GM19438 (cell line): ENCODE measurements at regions not wholly inside any gene's neighbourhood (a gene's known extent, or its start where the extent isn't known, plus 50 kb on each side); places are given as distances from the start of the nearest gene placed in this dataset.

Source experiments
- ATAC-seq: cut with Tn5 transposase; IDR thresholded peaks from one replicate; pipeline ENCODE4 v1.9.1; 2021; ENCODE audit warnings: low read depth; ENCODE audit not compliant: unreplicated experiment

DNA sequence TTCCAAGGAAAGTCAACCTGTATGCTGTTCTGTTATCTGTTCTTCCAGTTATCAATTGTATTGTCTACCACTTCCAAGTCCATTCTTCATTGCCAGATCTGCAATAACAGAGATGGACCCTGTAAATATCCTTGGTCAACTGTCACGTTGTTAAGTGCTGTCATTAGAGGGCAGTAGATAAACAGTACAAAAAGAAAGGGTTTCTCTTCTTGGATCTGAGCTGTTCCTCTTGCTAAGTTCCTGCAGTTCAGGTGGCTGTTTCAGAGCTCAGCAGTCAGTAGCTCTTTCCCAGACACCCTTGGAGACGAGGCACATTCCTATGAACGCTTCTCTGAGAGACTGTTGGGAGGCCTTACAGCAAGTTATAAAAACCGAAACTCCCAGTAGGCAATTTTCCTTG is 957.1 kb upstream of the CHAC2 start:
- ATAC-seq: no peak

GRCh38 chr2:52805901-52806410 is 961.6 kb upstream of the CHAC2 start:
- ATAC-seq: no peak

GRCh38 chr2:52794581-52794980 is 973.0 kb upstream of the CHAC2 start:
- ATAC-seq: no peak

- ATAC-seq: no peak
Measured at GRCh38 chr2:52779446-52779845, 988.2 kb upstream of the CHAC2 start.

GRCh38 chr2:52776571-52776970 is 991.0 kb upstream of the CHAC2 start:
- ATAC-seq: no peak

- ATAC-seq: no peak
Measured at GRCh38 chr2:52775674-52776073, 991.9 kb upstream of the CHAC2 start.

DNA sequence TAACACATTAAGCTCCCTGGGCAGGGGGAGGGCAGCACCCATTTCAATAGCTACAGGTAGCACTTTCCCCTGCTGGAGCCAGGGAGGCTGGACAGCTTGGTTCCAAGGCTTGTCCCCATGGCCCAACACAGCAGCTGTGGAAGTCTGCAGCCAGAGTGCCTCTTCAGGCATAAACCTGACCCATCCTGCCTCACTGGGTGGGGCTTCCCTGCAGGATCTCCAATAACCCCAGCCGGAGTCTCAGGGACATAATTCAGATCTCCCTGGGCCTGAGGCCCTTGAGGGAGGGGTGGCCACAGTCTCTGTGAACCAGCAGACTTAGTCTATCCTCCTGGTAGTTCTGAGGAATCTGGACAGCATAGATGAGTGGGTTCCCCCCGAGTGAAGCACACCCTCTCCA is 1001.9 kb upstream of the CHAC2 start:
- no peak for ATAC-seq

DNA sequence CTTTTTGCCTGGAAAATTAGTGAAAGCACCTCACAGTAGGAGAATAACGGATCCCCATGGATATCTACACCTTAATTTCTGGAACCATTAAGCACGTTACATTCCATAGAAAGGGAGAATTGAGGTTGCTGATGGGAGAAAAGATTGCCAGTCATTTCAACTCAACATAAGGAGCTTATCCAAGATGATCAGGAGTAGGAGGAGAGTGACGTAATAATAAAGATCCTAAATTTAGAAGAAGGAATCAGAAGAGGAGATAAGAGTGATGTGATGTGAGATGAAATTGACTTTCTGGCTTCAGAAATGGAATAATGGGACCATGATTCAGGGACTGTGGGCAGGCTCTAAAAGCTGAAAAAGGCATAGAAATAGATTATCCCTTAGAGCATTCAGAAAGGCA is 1017.8 kb upstream of the CHAC2 start:
- ATAC-seq: no peak

- ATAC-seq: no peak
Measured at GRCh38 chr2:52745144-52745543, 1022.5 kb upstream of the CHAC2 start.

DNA sequence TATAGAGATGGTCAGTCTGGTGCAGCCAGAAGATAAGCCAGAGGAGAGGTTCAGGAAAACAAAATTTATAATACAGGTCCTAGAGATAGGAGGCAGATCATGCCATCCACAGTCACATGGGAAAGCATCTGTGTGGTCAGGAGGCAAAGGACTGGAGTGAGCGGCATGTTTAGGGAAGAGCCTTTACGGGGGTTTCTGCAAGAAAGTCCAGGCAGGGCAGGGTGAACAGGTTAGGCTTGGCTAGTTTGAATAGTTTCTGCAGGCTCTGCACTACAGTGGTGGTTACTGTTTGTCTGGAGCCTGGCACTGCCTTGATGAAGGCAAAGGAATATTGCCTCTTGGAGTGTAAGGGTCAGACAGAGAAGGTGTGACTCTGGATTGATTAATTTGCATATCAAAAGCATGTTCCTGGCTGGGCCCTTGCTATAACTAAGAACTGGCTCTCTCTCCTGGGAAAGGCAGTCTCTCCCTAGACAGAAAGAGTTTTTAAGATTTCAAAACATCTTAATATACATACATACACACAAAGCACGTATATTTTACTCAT is 1034.7 kb upstream of the CHAC2 start:
- ATAC-seq: no peak

DNA sequence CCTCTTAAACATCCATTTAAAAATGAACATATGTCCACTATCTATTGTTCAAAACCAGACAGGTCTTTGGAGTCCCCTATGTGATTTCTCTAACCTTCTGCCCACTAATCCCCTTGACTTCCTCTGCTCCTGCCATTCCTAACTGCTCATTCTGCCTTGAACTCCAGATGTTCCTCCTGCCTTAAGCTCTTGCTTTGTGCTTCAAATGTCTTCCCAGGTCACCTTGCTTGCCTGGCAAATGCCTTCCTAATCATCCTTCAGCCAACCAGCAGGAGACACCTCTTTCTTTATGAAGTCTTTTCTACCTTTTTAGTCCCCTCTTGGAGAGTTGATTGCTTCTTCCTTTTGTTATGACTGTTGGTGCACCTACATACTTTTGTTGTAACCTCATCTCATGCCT is 1043.0 kb upstream of the CHAC2 start:
- ATAC-seq: no peak

DNA sequence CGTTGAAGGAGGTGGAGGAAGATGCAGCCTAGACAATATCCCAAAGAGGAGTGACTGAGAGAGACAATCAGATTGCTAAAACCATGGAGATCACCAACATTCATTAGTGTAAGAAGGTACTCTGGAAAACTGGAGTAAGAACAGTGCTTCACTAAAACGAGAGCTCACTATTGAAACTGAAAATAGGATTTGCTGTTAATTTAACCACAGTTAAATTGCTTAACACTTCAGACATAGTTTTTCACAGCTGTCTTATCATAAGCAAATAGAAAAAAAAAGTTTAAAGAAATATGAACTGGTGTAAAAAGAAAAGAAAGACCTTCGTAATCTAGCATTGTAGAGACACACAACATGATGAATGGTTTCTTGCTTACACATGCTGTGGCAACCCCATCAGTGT is 1049.8 kb upstream of the CHAC2 start:
- no peak for ATAC-seq

DNA sequence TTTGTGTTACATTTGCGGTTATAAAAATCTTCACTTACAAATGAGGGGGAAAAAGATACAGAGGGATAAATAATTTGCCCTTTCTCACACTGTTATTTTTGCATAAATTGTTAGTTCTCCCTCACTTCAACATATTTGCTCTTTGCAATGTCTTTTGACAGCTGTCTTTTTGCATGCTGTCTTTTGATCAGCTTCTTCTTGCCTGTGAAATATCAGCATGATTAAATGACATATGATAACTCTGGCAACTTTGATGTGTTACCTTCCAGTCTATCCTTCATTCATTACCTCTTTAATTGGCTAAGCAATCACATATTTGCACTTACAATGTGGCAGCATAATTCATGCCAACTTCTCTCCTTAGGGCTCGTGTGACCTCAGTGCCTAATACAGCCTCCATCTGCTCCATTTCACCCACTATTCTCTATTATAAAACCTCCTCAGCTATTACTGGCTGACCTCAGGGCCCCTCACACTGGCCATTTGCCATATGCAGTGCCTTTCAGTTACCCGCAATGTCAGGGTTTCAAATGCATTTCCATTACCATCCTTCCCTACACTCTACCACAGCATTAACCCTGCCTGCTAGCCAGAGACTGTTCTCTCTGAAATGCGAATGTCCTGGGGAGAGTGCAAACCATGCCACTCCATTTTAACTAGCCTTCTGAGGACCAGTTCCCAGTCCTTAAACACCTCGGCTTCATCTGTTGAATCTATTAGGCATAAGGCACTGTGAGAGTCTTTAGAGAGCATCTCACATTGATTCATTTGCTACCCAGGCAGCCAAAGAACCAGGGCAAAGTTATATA is 1056.6 kb upstream of the CHAC2 start:
- no peak for ATAC-seq

GRCh38 chr2:52704251-52704650 is 1063.4 kb upstream of the CHAC2 start:
- ATAC-seq: no peak

DNA sequence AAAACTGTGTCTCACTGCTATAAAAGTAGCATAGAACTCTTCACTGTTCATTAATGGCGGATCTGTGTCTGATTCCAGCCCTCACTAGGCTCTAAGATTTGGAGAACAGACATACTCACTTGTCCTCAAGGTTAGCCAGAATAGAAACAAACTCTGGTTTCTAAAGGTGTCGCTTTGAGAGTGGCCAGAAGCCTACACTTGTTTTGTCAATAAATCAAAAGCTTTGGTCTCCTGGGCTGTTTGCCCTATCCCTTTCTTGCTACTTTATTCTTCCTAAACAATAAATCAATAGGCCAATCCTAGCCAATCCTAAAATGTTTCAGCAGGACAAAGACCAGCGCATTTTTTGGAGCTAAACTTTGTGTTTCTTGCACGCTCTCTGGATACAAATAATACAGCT is 1064.6 kb upstream of the CHAC2 start:
- ATAC-seq: no peak

DNA sequence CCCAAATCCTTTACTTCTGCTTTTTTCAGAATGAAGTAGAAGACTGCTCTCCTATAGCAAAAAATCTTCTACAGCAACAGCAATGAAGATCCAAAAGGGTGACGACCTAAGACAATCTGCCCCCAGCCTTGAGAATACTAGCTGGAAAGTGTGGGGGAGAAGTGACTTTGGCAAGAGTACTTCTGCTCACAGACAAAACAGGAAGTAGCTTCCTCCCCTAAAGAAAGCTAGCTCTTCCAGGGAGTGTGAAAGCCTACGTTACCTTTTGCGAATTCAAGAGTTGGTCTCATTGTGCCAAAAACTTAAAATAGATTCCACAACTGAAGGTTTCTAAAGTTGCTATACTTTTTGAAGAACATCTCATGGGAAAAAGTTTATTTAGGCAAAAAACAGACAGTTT is 1069.2 kb upstream of the CHAC2 start:
- ATAC-seq: no peak

DNA sequence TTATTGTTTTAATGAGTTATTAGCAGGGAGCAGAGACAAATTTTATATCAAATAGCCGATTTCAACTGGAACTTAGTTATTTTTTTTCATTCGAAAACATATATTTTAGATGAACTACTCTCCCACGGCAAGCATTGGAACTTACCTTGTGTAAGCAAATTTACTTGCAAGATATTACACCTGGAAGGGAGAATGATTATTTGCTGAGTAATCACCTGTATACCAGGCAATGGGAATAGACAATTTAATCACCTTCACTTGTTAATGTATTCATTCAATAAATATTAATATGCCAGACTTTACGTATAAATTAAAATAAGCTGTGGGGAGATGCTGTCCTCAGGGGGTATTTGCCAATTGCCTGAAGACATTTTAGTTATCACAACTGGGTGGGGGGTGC is 1069.9 kb upstream of the CHAC2 start:
- no peak for ATAC-seq

DNA sequence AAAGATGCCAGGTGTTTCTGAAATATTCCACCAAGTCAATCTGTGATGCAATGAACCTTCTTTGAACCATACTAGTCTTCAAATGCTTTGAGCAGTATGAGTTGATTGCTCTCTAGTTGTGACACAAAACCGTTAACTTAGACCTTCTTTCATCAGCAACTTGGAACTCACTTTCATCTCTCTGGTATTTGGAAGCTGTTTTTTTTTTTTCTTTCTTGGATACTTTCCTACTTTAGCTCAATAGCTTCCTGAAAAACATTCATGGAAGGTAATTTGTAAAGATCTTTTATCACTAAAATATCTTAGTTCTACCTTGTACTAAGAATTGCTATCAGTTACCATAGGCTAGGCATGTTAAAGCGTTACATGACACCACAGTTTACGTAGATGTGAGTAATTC is 1071.9 kb upstream of the CHAC2 start:
- ATAC-seq: no peak

DNA sequence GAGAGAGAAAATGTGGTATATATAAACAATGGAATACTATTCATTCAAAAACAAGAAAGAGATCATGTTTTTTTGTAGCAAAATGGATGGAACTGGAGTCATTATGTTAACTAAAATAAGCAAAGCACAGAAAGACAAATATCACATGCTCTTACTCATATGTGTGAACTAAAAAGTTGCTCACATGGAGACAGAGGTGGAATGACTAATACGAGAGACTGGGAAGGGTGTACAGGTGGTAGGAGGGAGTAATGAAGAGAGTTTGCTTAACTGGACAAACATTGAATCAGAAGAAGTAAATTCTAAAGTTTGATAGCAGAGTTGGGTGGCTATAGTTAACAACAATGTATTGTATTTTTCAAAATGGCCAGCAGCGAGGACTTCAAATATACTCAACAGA is 1080.7 kb upstream of the CHAC2 start:
- ATAC-seq: no peak

DNA sequence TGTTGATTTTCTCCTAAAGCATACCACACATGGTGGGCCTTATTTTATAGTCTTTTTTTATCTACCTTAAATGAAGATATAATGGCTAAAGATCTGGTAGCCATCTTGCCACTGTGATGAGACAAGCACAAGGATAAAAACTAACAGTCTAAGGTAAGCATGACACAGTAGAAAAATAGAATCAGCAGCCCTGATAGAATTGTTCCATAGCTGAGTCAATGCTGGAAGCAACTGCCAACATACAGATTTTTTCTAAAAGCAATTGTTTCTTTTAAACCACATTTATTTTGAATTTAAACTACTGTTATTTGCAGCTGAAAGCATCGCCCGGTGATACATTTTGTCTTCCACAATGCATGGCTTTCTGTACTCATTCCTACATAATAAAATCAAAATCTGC is 1091.5 kb upstream of the CHAC2 start:
- ATAC-seq: no peak

DNA sequence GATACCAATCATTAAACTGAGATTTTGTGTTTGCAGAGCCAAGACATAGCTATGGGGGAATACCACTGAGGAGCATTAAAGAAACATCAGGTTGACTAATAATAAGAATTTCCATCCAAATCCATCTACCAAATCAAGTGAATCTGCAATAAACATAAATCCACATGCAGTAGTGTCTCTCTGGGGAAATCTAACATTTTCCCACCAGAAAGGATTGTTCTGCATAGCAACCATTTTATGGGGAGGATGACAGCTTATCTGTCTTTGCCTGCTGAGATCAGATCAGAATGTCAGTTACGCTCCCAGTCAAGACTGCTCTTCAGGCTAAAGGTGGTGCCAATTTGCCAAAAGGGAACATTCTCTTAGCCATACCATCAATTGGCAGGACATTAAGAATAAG is 1098.9 kb upstream of the CHAC2 start:
- no peak for ATAC-seq

DNA sequence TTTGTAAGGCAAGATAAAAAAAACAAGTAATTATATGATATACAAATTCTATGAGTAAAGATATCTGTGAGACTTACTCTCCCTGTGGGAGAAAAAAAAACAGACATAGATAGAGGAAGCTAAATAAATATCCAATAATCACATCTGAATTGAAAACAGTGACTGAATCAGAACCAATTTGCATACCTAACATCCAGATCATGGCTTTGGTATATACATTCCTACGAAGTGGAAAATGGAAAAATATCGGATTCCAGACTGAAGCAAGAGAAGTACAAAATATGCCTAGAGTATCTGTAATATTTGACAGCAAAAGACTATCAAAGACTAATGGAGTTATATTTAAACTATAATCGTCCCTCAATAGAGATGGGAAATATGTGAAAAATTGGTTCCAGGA is 1108.1 kb upstream of the CHAC2 start:
- ATAC-seq: no peak
